ENCODE measurements at regions not wholly inside any gene's neighbourhood (a gene's known extent, or its start where the extent isn't known, plus 50 kb on each side); places are given as distances from the start of the nearest gene placed in this dataset.

GRCh38 chr16:73172241-73172972 lies 124.5 kb upstream of the ZFHX3 start:
- no peaks in the 10 kb centered on the region for H3K36me3 Mint-ChIP-seq
- no peaks in the 10 kb centered on the region for H3K4me1 Mint-ChIP-seq
- no peak for DNase-seq
- no peaks in the 10 kb centered on the region for H3K9me3 Mint-ChIP-seq
- H3K27me3 Mint-ChIP-seq: peaks cover 4% of the 10 kb centered on the region
- no peak overlapping the region for H3K27ac Mint-ChIP-seq
- no peak overlapping the region for H3K4me3 Mint-ChIP-seq

- no peak for DNase-seq
- Mint-ChIP-seq H3K4me1 (peaks cover 2% of the 10 kb centered on the region), H3K9me3 (no peaks in the 10 kb centered on the region), H3K27me3 (peaks cover 4% of the 10 kb centered on the region), H3K36me3 (no peaks in the 10 kb centered on the region), H3K4me3 (no peak overlapping the region), H3K27ac (no peak overlapping the region)
Observed at GRCh38 chr16:73171901-73172240, 123.9 kb upstream of the ZFHX3 start.

- H3K27me3 Mint-ChIP-seq: peaks cover under 1% of the 10 kb centered on the region
Observed at GRCh38 chr16:73171380-73171779, 123.5 kb upstream of the ZFHX3 start.

GRCh38 chr16:73170612-73171038 lies 122.7 kb upstream of the ZFHX3 start:
- Mint-ChIP-seq H3K4me3 (no peak overlapping the region), H3K9me3 (no peaks in the 10 kb centered on the region), H3K27ac (no peak overlapping the region), H3K4me1 (peaks cover 4% of the 10 kb centered on the region), H3K36me3 (no peaks in the 10 kb centered on the region), H3K27me3 (no peaks in the 10 kb centered on the region)
- DNase-seq: no peak

More at GRCh38 chr16:73171380-73171779, 123.5 kb upstream of the ZFHX3 start:
- Mint-ChIP-seq H3K4me3 (no peak overlapping the region), H3K9me3 (no peaks in the 10 kb centered on the region), H3K36me3 (no peaks in the 10 kb centered on the region), H3K27ac (no peak overlapping the region), H3K4me1 (peaks cover 4% of the 10 kb centered on the region)
- no peak for DNase-seq

GRCh38 chr16:73166947-73167550 lies 119.1 kb upstream of the ZFHX3 start:
- Mint-ChIP-seq H3K27me3 (no peaks in the 10 kb centered on the region), H3K4me3 (no peak overlapping the region), H3K9me3 (no peaks in the 10 kb centered on the region), H3K36me3 (no peaks in the 10 kb centered on the region), H3K27ac (no peak overlapping the region), H3K4me1 (peaks cover 4% of the 10 kb centered on the region)
- DNase-seq: no peak

GRCh38 chr16:73166441-73166851 lies 118.5 kb upstream of the ZFHX3 start:
- Mint-ChIP-seq H3K4me3 (no peak overlapping the region), H3K27me3 (no peaks in the 10 kb centered on the region), H3K27ac (no peak overlapping the region), H3K36me3 (no peaks in the 10 kb centered on the region), H3K9me3 (no peaks in the 10 kb centered on the region), H3K4me1 (peaks cover 4% of the 10 kb centered on the region)
- DNase-seq: no peak

GRCh38 chr16:73163238-73163815 lies 115.4 kb upstream of the ZFHX3 start:
- no peak overlapping the region for H3K4me3 Mint-ChIP-seq
- H3K27me3 Mint-ChIP-seq: no peaks in the 10 kb centered on the region
- no peaks in the 10 kb centered on the region for H3K36me3 Mint-ChIP-seq
- no peak overlapping the region for H3K27ac Mint-ChIP-seq
- H3K4me1 Mint-ChIP-seq: peaks cover 4% of the 10 kb centered on the region
- H3K9me3 Mint-ChIP-seq: no peaks in the 10 kb centered on the region
- DNase-seq: no peak

- peaks cover 4% of the 10 kb centered on the region for H3K4me1 Mint-ChIP-seq
- no peaks in the 10 kb centered on the region for H3K36me3 Mint-ChIP-seq
- no peaks in the 10 kb centered on the region for H3K27me3 Mint-ChIP-seq
- no peak overlapping the region for H3K4me3 Mint-ChIP-seq
- no peak for DNase-seq
- no peaks in the 10 kb centered on the region for H3K9me3 Mint-ChIP-seq
- H3K27ac Mint-ChIP-seq: no peak overlapping the region
Observed at GRCh38 chr16:73161977-73162376, 114.0 kb upstream of the ZFHX3 start.

- H3K4me3 Mint-ChIP-seq: no peak overlapping the region
- no peak for DNase-seq
- H3K9me3 Mint-ChIP-seq: no peaks in the 10 kb centered on the region
- H3K27me3 Mint-ChIP-seq: peaks cover 2% of the 10 kb centered on the region
- H3K4me1 Mint-ChIP-seq: no peaks in the 10 kb centered on the region
- H3K27ac Mint-ChIP-seq: no peak overlapping the region
- H3K36me3 Mint-ChIP-seq: no peaks in the 10 kb centered on the region
Observed at GRCh38 chr16:73159296-73159695, 111.4 kb upstream of the ZFHX3 start.

- H3K36me3 Mint-ChIP-seq: no peaks in the 10 kb centered on the region
- no peak overlapping the region for H3K27ac Mint-ChIP-seq
- peaks cover 1% of the 10 kb centered on the region for H3K9me3 Mint-ChIP-seq
- no peak for DNase-seq
- H3K4me1 Mint-ChIP-seq: no peaks in the 10 kb centered on the region
- no peak overlapping the region for H3K4me3 Mint-ChIP-seq
- H3K27me3 Mint-ChIP-seq: peaks cover 10% of the 10 kb centered on the region
Observed at GRCh38 chr16:73157861-73158260, 109.9 kb upstream of the ZFHX3 start.

GRCh38 chr16:73154063-73154870 lies 106.3 kb upstream of the ZFHX3 start:
- Mint-ChIP-seq H3K36me3 (no peaks in the 10 kb centered on the region), H3K27me3 (peaks cover 26% of the 10 kb centered on the region), H3K27ac (no peak overlapping the region), H3K4me1 (no peaks in the 10 kb centered on the region), H3K9me3 (peaks cover 1% of the 10 kb centered on the region), H3K4me3 (no peak overlapping the region)
- DNase-seq: no peak

GRCh38 chr16:73152386-73153125 lies 104.6 kb upstream of the ZFHX3 start:
- H3K4me3 Mint-ChIP-seq: no peak overlapping the region
- H3K36me3 Mint-ChIP-seq: no peaks in the 10 kb centered on the region
- H3K4me1 Mint-ChIP-seq: no peaks in the 10 kb centered on the region
- peaks cover 1% of the 10 kb centered on the region for H3K9me3 Mint-ChIP-seq
- no peak for DNase-seq
- peaks cover 26% of the 10 kb centered on the region for H3K27me3 Mint-ChIP-seq
- H3K27ac Mint-ChIP-seq: no peak overlapping the region

GRCh38 chr16:73151941-73152340 lies 104.0 kb upstream of the ZFHX3 start:
- H3K4me1 Mint-ChIP-seq: no peaks in the 10 kb centered on the region
- no peak overlapping the region for H3K27ac Mint-ChIP-seq
- H3K36me3 Mint-ChIP-seq: no peaks in the 10 kb centered on the region
- H3K9me3 Mint-ChIP-seq: peaks cover 1% of the 10 kb centered on the region
- DNase-seq: no peak
- peaks cover 26% of the 10 kb centered on the region for H3K27me3 Mint-ChIP-seq
- H3K4me3 Mint-ChIP-seq: no peak overlapping the region

- Mint-ChIP-seq H3K4me3 (no peak overlapping the region), H3K36me3 (no peaks in the 10 kb centered on the region)
Observed at GRCh38 chr16:73151225-73151624, 103.3 kb upstream of the ZFHX3 start.

GRCh38 chr16:73150786-73151185 lies 102.9 kb upstream of the ZFHX3 start:
- peaks cover 26% of the 10 kb centered on the region for H3K27me3 Mint-ChIP-seq
- H3K4me3 Mint-ChIP-seq: no peak overlapping the region
- no peaks in the 10 kb centered on the region for H3K36me3 Mint-ChIP-seq
- H3K9me3 Mint-ChIP-seq: peaks cover 1% of the 10 kb centered on the region
- H3K27ac Mint-ChIP-seq: no peak overlapping the region
- H3K4me1 Mint-ChIP-seq: no peaks in the 10 kb centered on the region
- DNase-seq: no peak

More at GRCh38 chr16:73151225-73151624, 103.3 kb upstream of the ZFHX3 start:
- no peak for DNase-seq
- Mint-ChIP-seq H3K27me3 (peaks cover 26% of the 10 kb centered on the region), H3K9me3 (peaks cover 1% of the 10 kb centered on the region), H3K27ac (no peak overlapping the region), H3K4me1 (no peaks in the 10 kb centered on the region)

Data from activated naive CD8-positive, alpha-beta T cell treated with anti-CD3 and anti-CD28 coated beads for 36 hours (primary cell).